GDM1 (cell line): ENCODE measurements at regions not wholly inside any gene's neighbourhood (a gene's known extent, or its start where the extent isn't known, plus 50 kb on each side); places are given as distances from the start of the nearest gene placed in this dataset.
"Not testable (repeated sequence)": the region's sequence is repeated elsewhere in the genome, so short reads cannot be mapped to it uniquely, and the experiment has no call there.

Experiments used
- DNase-seq: peaks from one replicate; lab custom pipeline; 2025; lab: John Stamatoyannopoulos, UW

GRCh38 chr4:62457356-62457755 lies 1257.2 kb downstream of the ADGRL3 start:
- no peak for DNase-seq

GRCh38 chr4:62455871-62456270 lies 1255.7 kb downstream of the ADGRL3 start:
- no peak for DNase-seq

- no peak for DNase-seq
Observed at GRCh38 chr4:62454535-62454934, 1254.4 kb downstream of the ADGRL3 start.

- DNase-seq = no peak
Observed at GRCh38 chr4:62450740-62451139, 1250.6 kb downstream of the ADGRL3 start.

GRCh38 chr4:62449538-62449937 lies 1249.4 kb downstream of the ADGRL3 start:
- DNase-seq = no peak

- DNase-seq = no peak
Observed at GRCh38 chr4:62448911-62449310, 1248.8 kb downstream of the ADGRL3 start.

- no peak for DNase-seq
Observed at GRCh38 chr4:62439051-62439450, 1238.9 kb downstream of the ADGRL3 start.

GRCh38 chr4:62434921-62435320 lies 1234.8 kb downstream of the ADGRL3 start:
- DNase-seq = no peak

GRCh38 chr4:62431513-62432231 lies 1231.5 kb downstream of the ADGRL3 start:
- DNase-seq = not testable (repeated sequence)

- DNase-seq = no peak
Observed at GRCh38 chr4:62429297-62429696, 1229.2 kb downstream of the ADGRL3 start.

- no peak for DNase-seq
Observed at GRCh38 chr4:62415256-62415655, 1215.1 kb downstream of the ADGRL3 start.

GRCh38 chr4:62414563-62414962 lies 1214.4 kb downstream of the ADGRL3 start:
- no peak for DNase-seq

GRCh38 chr4:62410371-62411003 lies 1210.4 kb downstream of the ADGRL3 start:
- no peak for DNase-seq

GRCh38 chr4:62408454-62408853 lies 1208.3 kb downstream of the ADGRL3 start:
- no peak for DNase-seq

GRCh38 chr4:62407534-62407933 lies 1207.4 kb downstream of the ADGRL3 start:
- no peak for DNase-seq

- DNase-seq = no peak
Observed at GRCh38 chr4:62402088-62402806, 1202.1 kb downstream of the ADGRL3 start.

- DNase-seq = no peak
Observed at GRCh38 chr4:62399242-62399641, 1199.1 kb downstream of the ADGRL3 start.

GRCh38 chr4:62398318-62398717 lies 1198.2 kb downstream of the ADGRL3 start:
- no peak for DNase-seq

- no peak for DNase-seq
Observed at GRCh38 chr4:62394766-62395165, 1194.6 kb downstream of the ADGRL3 start.

- DNase-seq = no peak
Observed at GRCh38 chr4:62387808-62388207, 1187.7 kb downstream of the ADGRL3 start.

- DNase-seq = no peak
Observed at GRCh38 chr4:62377700-62378099, 1177.6 kb downstream of the ADGRL3 start.

- DNase-seq = no peak
Observed at GRCh38 chr4:62377245-62377644, 1177.1 kb downstream of the ADGRL3 start.

GRCh38 chr4:62366939-62367338 lies 1166.8 kb downstream of the ADGRL3 start:
- DNase-seq = no peak
